Neural cell (in vitro differentiated cells): ENCODE measurements at regions not wholly inside any gene's neighbourhood (a gene's known extent, or its start where the extent isn't known, plus 50 kb on each side); places are given as distances from the start of the nearest gene placed in this dataset.
"Not testable (repeated sequence)": the region's sequence is repeated elsewhere in the genome, so short reads cannot be mapped to it uniquely, and the experiment has no call there.

Experiments used
- H2AFZ ChIP-seq: fragments of 200-600, 300-800 bp; sonication (generic), shearing (Covaris generic); 2 replicates; pipeline ENCODE4 v1.6.0; 2014; ENCODE audit warnings: low read depth, mild to moderate bottlenecking, antibody characterized with exemption, low read length, moderate library complexity
- H3F3A ChIP-seq: fragments of 200-600 bp; shearing (Covaris generic); 2 replicates; pipeline ENCODE4 v1.6.1; 2016; ENCODE audit warnings: mild to moderate bottlenecking, moderate library complexity, mixed read lengths, antibody characterized with exemption, low read length; ENCODE audit not compliant: insufficient read depth, poor library complexity, severe bottlenecking
- H3K27ac ChIP-seq: fragments of 200-600, 300-800 bp; sonication (generic), shearing (Covaris generic); 2 replicates; pipeline ENCODE4 v1.5.1; 2014; ENCODE audit warnings: mild to moderate bottlenecking, low read length, moderate library complexity
- H3K27me3 ChIP-seq: fragments of 300-800, 200-600 bp; sonication (generic), shearing (Covaris generic); 2 replicates; pipeline ENCODE4 v1.6.0; 2014; ENCODE audit warnings: mild to moderate bottlenecking, low read depth, low read length, moderate library complexity; ENCODE audit not compliant: insufficient read depth
- H3K36me3 ChIP-seq: fragments of 300-800, 200-600 bp; sonication (generic), shearing (Covaris generic); 2 replicates; pipeline ENCODE4 v1.5.1; 2014; ENCODE audit warnings: mild to moderate bottlenecking, antibody characterized with exemption, low read length, moderate library complexity; ENCODE audit not compliant: insufficient read depth
- H3K4me2 ChIP-seq: fragments of 300-800, 200-600 bp; sonication (generic), shearing (Covaris generic); 2 replicates; pipeline ENCODE4 v1.6.0; 2014; ENCODE audit warnings: mild to moderate bottlenecking, low read length
- H3K4me3 ChIP-seq: fragments of 300-800, 200-600 bp; sonication (generic), shearing (Covaris generic); 2 replicates; pipeline ENCODE4 v1.5.1; 2014; ENCODE audit warnings: mild to moderate bottlenecking, low read length, moderate library complexity
- H3K79me2 ChIP-seq: fragments of 200-600 bp; shearing (Covaris generic); replicated peaks from 2 replicates; pipeline ENCODE4 v1.6.0; 2014; ENCODE audit warnings: mild to moderate bottlenecking, low read length, moderate library complexity; ENCODE audit not compliant: insufficient read depth
- H3K9ac ChIP-seq: fragments of 300-800, 200-600 bp; sonication (generic), shearing (Covaris generic); 2 replicates; pipeline ENCODE4 v1.6.1; 2016; ENCODE audit warnings: mild to moderate bottlenecking, low read length, mixed read lengths
- H3K9me2 ChIP-seq: fragments of 200-600 bp; shearing (Covaris generic); 2 replicates; pipeline ENCODE4 v1.6.1; 2016; ENCODE audit warnings: mild to moderate bottlenecking, low read length, mixed read lengths; ENCODE audit not compliant: insufficient read depth
- H3K9me3 ChIP-seq: fragments of 200-600, 300-800 bp; sonication (generic), shearing (Covaris generic); 2 replicates; pipeline ENCODE4 v1.6.1; 2016; ENCODE audit warnings: mild to moderate bottlenecking, mixed run types, low read length, moderate library complexity, mixed read lengths
- H4K20me1 ChIP-seq: fragments of 200-600 bp; shearing (Covaris generic); 2 replicates; pipeline ENCODE4 v1.6.1; 2016; ENCODE audit warnings: mild to moderate bottlenecking, mixed run types; ENCODE audit not compliant: insufficient read depth
- CTCF ChIP-seq: fragments of 450-650 bp; IDR thresholded peaks from 2 replicates; pipeline ENCODE4 v1.5.1; 2014; ENCODE audit warnings: antibody characterized with exemption, mild to moderate bottlenecking, moderate library complexity; ENCODE audit not compliant: poor library complexity, severe bottlenecking
- EP300 ChIP-seq: fragments of 450-650 bp; conservative IDR thresholded peaks from 2 replicates; pipeline ENCODE4 v1.6.1; 2014; ENCODE audit warnings: antibody characterized with exemption, mild to moderate bottlenecking, moderate library complexity; ENCODE audit not compliant: poor library complexity, severe bottlenecking
- EZH2 ChIP-seq: fragments of 200-600, 300-800 bp; shearing (Covaris generic), sonication (generic); IDR thresholded peaks from 2 replicates; pipeline ENCODE4 v1.6.1; 2014; ENCODE audit warnings: antibody characterized with exemption, low read length, borderline replicate concordance, mild to moderate bottlenecking; ENCODE audit not compliant: insufficient read depth, poor library complexity, severe bottlenecking
- MXI1 ChIP-seq: fragments of 450-650 bp; conservative IDR thresholded peaks from 2 replicates; pipeline ENCODE4 v1.6.1; 2014; ENCODE audit warnings: antibody characterized with exemption, mild to moderate bottlenecking; ENCODE audit not compliant: poor library complexity, severe bottlenecking
- POLR2AphosphoS5 ChIP-seq: IDR thresholded peaks from 2 replicates; pipeline ENCODE4 v1.6.1; 2012
- RAD21 ChIP-seq: fragments of 450-650 bp; conservative IDR thresholded peaks from 2 replicates; pipeline ENCODE4 v1.6.1; 2014; ENCODE audit warnings: antibody characterized with exemption, mild to moderate bottlenecking, moderate library complexity
- REST ChIP-seq: IDR thresholded peaks from 2 replicates; pipeline ENCODE4 v1.6.1; 2012; ENCODE audit warnings: borderline replicate concordance
- SMC3 ChIP-seq: fragments of 450-650 bp; conservative IDR thresholded peaks from 2 replicates; pipeline ENCODE4 v1.6.1; 2014; ENCODE audit warnings: antibody characterized with exemption, mild to moderate bottlenecking, moderate library complexity; ENCODE audit not compliant: poor library complexity
- TAF1 ChIP-seq: IDR thresholded peaks from 2 replicates; pipeline ENCODE4 v1.6.1; 2012; ENCODE audit warnings: low read depth

GRCh38 chr22:47862394-47862793 is 1099.9 kb downstream of the TBC1D22A start:
- no peaks in the 10 kb centered on the region for H3F3A ChIP-seq
- H4K20me1 ChIP-seq, result no peaks in the 10 kb centered on the region
- no peak for TF ChIP-seq RAD21
- TF ChIP-seq SMC3, result no peak
- no peak for TF ChIP-seq MXI1
- TF ChIP-seq EZH2, result no peak
- TF ChIP-seq CTCF, result no peak
- TF ChIP-seq TAF1, result no peak
- TF ChIP-seq POLR2AphosphoS5, result no peak
- no peak for TF ChIP-seq EP300
- no peak for TF ChIP-seq REST
- H3K79me2 ChIP-seq, result no peaks in the 10 kb centered on the region
- H3K27me3 ChIP-seq, result no peaks in the 10 kb centered on the region
- H2AFZ ChIP-seq, result no peak overlapping the region
- H3K9me2 ChIP-seq, result no peaks in the 10 kb centered on the region
- H3K36me3 ChIP-seq, result no peaks in the 10 kb centered on the region
- no peak overlapping the region for H3K4me2 ChIP-seq
- no peak overlapping the region for H3K9ac ChIP-seq
- no peaks in the 10 kb centered on the region for H3K9me3 ChIP-seq
- no peak overlapping the region for H3K4me3 ChIP-seq
- H3K27ac ChIP-seq, result no peak overlapping the region

GRCh38 chr22:47860907-47861306 is 1098.5 kb downstream of the TBC1D22A start:
- H3K9ac ChIP-seq, H3F3A ChIP-seq, H3K4me3 ChIP-seq, H3K4me2 ChIP-seq, H3K9me2 ChIP-seq, H3K9me3 ChIP-seq, H3K36me3 ChIP-seq, H3K27ac ChIP-seq, H2AFZ ChIP-seq, H3K27me3 ChIP-seq, H4K20me1 ChIP-seq, H3K79me2 ChIP-seq: not testable (repeated sequence)

GRCh38 chr22:47859881-47860525 is 1097.6 kb downstream of the TBC1D22A start:
- Histone ChIP-seq H3K27me3 (no peaks in the 10 kb centered on the region), H2AFZ (no peak overlapping the region), H3K4me3 (no peak overlapping the region), H3K36me3 (no peaks in the 10 kb centered on the region), H3K9me2 (no peaks in the 10 kb centered on the region), H3K27ac (no peak overlapping the region), H3K79me2 (no peaks in the 10 kb centered on the region), H3K9ac (no peak overlapping the region), H3F3A (no peaks in the 10 kb centered on the region), H3K4me2 (no peak overlapping the region), H3K9me3 (no peaks in the 10 kb centered on the region), H4K20me1 (no peaks in the 10 kb centered on the region)
- TF ChIP-seq POLR2AphosphoS5 (no peak), EZH2 (no peak), EP300 (no peak), RAD21 (no peak)
